ENCODE measurements at regions not wholly inside any gene's neighbourhood (a gene's known extent, or its start where the extent isn't known, plus 50 kb on each side); places are given as distances from the start of the nearest gene placed in this dataset.

- ATAC-seq (peak; percentile 87), DNase-seq (no peak)
- intact Hi-C loops (cut with DNase I, micrococcal nuclease), result no loop called here
Observed at GRCh38 chr2:198695879-198696278, 761.9 kb downstream of the SATB2 start.

- intact Hi-C loops (cut with DNase I, micrococcal nuclease), result no loop called here
- DNase-seq (no peak), ATAC-seq (no peak)
Observed at GRCh38 chr2:198692907-198693510, 764.7 kb downstream of the SATB2 start.

- DNase-seq (no peak), ATAC-seq (no peak)
- intact Hi-C loops (cut with DNase I, micrococcal nuclease), result no loop called here
Observed at GRCh38 chr2:198691236-198691635, 766.5 kb downstream of the SATB2 start.

DNA sequence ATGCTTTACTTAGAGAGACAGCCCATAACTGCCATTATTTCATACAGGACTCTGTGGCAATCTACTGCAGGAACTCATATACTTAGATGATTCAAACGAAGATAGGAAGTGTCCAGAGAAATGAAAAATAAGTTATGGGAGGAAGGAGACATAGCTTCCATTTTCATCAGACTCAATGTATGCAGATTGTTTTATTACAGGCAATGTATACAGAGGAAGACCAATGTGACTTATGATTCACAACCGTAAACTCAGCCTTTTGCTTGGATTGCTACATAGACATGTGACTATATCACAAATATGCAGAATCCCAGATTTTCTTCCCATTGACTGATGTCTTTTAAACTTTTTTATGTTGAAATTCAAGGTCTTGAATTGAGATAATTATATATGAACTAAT, 793.4 kb downstream of the SATB2 start:
- intact Hi-C loops (cut with DNase I, micrococcal nuclease), result no loop called here
- ATAC-seq (peak; percentile 86), DNase-seq (no peak)

- DNase-seq (no peak), ATAC-seq (no peak)
- intact Hi-C loops (cut with DNase I, micrococcal nuclease), result no loop called here
Observed at GRCh38 chr2:198662905-198663304, 794.8 kb downstream of the SATB2 start.

DNA sequence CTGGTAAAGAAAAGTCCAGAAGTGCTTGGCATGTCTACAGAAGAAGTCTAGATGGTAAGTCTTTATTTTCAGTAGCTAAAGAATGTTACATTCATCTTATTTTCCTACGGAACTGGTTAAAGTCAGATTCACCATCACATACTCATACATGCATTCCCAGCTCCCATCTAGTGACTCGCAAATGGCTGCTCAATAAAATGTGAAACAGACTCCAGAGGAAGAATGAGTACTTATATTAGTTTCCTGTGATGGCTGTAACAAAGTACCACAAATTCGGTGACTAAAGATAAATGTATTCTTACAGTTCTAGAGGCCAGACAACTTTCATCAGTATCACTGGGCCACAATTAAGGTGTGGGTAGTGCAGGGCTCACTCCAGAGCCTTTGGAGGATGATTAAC, 797.2 kb downstream of the SATB2 start:
- intact Hi-C loops (cut with DNase I, micrococcal nuclease), result no loop called here
- DNase-seq (no peak), ATAC-seq (no peak)

- ATAC-seq, result peak; percentile 77
- intact Hi-C loops (cut with DNase I, micrococcal nuclease), result no loop called here
- DNase-seq, result no peak
Observed at GRCh38 chr2:198659096-198659870, 798.5 kb downstream of the SATB2 start.

DNA sequence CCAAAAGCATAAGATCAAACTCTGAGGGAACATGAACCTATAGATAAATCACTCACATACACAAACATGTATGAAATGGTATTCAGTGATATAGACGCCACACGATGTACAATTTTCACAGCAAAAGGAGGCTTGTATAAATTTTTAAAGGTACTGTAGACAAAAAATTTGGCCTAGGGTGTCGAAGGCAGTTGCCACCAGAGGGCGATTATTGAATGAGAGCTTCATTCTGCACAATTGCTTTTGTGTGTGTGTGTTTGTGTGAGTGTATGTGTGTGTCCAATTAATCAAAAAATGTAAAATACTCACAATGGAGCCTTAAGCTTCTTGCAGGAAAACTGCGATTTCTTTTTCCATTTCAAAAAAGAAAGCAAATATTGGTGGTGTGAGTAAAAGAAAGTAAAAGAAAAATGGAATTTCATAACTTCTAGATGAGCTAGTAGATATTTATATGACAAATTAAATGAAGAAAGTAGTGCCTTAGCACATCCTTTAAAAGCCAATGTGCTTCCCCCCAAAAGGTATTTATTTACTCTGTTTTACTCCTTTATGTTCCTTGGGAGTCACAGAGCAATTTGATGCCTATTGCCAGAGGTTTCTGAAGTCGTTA, 800.1 kb downstream of the SATB2 start:
- intact Hi-C loops (cut with DNase I, micrococcal nuclease), result no loop called here
- peak; percentile 53 for ATAC-seq
- peak; percentile 46 to 56 for DNase-seq

DNA sequence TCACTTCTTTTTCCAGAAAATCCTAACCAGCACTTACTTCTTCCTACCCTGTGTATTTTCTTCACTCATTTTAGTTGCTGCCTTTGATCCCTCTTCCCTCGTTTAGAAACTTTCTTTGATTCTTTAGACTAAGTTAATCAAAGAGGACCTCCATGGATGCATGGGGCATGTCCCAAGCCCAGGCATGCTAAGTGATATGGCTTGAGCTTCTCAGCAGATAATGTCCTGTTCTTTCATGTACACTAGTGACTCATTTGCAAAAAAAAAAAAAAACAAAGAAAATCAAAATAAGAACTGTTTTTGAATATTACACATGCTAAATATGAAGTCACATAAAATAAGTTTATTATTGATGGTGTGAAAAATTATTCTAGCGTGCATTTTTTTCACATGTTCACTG, 800.9 kb downstream of the SATB2 start:
- DNase-seq, result no peak
- intact Hi-C loops (cut with DNase I, micrococcal nuclease), result no loop called here
- ATAC-seq, result no peak

DNA sequence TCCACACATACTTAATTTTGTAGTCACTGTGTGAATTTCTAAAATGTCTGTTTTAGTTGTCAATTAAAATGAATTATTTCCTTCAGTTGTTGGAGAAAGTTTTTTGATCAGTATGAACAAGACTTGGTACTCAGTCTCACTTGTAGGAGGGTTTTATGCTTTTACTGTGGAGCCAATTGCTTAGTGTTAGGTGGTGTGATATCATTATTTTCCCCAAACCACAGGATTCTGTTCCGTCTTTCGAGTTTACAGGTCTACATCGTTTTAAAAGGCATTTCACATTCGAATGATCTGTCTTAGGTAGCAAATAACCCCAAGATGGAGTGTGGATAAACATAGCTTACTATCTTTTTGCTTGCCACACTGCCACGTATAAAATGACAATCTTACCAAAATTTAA, 803.1 kb downstream of the SATB2 start:
- intact Hi-C loops (cut with DNase I, micrococcal nuclease), result no loop called here
- ATAC-seq, result no peak
- DNase-seq, result no peak

- intact Hi-C loops (cut with DNase I, micrococcal nuclease), result no loop called here
Observed at GRCh38 chr2:198653311-198653710, 804.4 kb downstream of the SATB2 start.

GRCh38 chr2:198652461-198652860, 805.3 kb downstream of the SATB2 start:
- ATAC-seq (no peak), DNase-seq (no peak)
- intact Hi-C loops (cut with DNase I, micrococcal nuclease), result no loop called here

More at GRCh38 chr2:198653311-198653710, 804.4 kb downstream of the SATB2 start:
- ATAC-seq (no peak), DNase-seq (no peak)

GRCh38 chr2:198645816-198646215, 811.9 kb downstream of the SATB2 start:
- ATAC-seq (no peak), DNase-seq (no peak)
- intact Hi-C loops (cut with DNase I, micrococcal nuclease), result no loop called here

DNA sequence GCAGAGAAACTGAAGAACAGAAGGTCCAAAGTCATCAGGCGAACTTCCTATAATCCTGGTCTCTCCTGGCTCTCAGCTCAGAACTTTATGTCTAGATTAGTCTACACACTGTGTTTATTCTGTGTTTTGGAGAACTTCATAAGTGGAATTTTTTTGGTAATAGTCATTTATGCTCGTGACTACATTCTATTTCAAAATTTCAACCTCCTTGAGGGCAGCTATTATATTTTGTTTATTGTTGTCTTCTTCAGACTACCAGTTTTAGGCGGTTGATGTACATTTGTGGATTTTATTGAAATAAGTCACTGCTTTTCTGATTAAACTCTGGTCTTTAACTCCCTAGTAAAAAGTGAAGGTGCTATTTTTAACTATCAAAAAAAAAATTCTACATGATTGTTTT, 816.6 kb downstream of the SATB2 start:
- DNase-seq, result no peak
- ATAC-seq, result no peak
- intact Hi-C loops (cut with DNase I, micrococcal nuclease), result no loop called here

DNA sequence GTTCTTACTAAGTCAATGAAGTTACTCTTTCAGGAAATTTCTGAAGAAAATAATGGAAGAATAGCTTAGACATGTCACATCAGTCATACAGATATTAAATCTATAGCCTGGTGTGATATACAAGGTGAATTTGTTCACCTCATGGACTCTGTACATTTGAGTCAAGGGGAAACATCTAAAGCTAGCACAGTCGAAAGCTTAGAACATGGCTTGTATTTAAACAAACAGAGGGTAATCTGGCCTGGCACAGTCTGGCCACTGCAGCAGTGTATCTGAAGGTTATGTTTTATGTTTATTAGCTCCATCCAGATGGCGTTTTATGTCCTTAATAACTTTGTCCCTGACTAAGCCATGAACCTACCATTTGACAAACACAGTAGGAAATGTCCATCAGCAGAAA, 817.3 kb downstream of the SATB2 start:
- ATAC-seq, result peak; percentile 81
- DNase-seq, result no peak
- intact Hi-C loops (cut with DNase I, micrococcal nuclease), result no loop called here

- intact Hi-C loops (cut with DNase I, micrococcal nuclease), result no loop called here
- DNase-seq (peak in 1 of 2 donors; percentile 25), ATAC-seq (peak; percentile 45)
Observed at GRCh38 chr2:198639580-198639979, 818.2 kb downstream of the SATB2 start.

DNA sequence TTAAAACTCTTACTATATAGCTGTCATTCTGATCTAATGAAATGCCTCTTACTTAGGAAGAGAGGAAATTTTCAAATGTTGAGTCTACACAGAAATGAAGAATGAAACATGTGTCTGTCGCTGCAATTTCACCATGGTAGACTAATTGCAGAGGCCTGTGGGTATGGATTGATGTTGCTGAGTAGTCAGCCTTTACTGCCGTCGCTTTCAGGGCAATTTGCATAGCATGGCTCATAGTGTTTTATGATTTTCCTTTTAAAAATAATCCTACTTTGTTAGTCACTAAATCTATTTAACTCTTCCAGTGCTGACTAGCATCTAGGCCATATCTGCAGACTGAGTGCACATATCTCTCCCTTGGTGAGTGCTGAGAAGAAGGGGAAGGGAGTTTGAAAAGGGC, 819.2 kb downstream of the SATB2 start:
- peak; percentile 26 for ATAC-seq
- no peak for DNase-seq
- intact Hi-C loops (cut with DNase I, micrococcal nuclease), result no loop called here

DNA sequence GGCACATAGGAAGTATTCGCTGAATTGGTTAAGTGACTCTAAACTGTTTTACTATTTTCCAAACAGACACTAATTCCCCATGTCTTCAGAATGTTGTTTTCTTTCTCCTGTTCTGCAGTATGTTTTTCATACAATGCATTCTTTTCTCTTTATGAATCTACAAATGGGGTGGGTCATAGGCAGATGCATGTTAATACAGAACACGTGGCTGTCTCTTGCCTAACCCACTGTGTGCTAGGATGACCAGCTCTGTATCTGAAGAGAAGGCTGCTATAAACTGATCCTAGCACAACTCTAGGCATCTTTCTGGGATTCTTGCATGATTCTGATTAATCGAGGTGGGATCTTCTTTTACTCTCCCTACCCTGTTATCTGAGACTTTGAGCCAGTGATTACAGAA, 826.0 kb downstream of the PLCL1 start:
- DNase-seq (no peak), ATAC-seq (no peak)
- intact Hi-C loops (cut with DNase I, micrococcal nuclease), result no loop called here

GRCh38 chr2:198628596-198628995, 824.2 kb downstream of the PLCL1 start:
- ATAC-seq, result no peak
- no peak for DNase-seq
- intact Hi-C loops (cut with DNase I, micrococcal nuclease), result no loop called here

GRCh38 chr2:198622986-198623730, 818.8 kb downstream of the PLCL1 start:
- intact Hi-C loops (cut with DNase I, micrococcal nuclease), result no loop called here
- ATAC-seq (no peak), DNase-seq (no peak)
